ENCODE measurements at regions not wholly inside any gene's neighbourhood (a gene's known extent, or its start where the extent isn't known, plus 50 kb on each side); places are given as distances from the start of the nearest gene placed in this dataset.
A peak's percentile ranks its signal among the peaks of the same experiment; 100 is the strongest.

- H3K4me1 ChIP-seq (ENCODE audit: control insufficient read depth, insufficient read depth, low read length) = no peaks in the 10 kb centered on the region
- no peaks in the 10 kb centered on the region for H3K27me3 ChIP-seq (ENCODE audit: control insufficient read depth, insufficient read depth)
- DNase-seq (no peak), ATAC-seq (no peak)
- no peak overlapping the region for H3K4me3 ChIP-seq (ENCODE audit: low read length)
- H3K9me3 ChIP-seq (ENCODE audit: control insufficient read depth, low read length) = no peaks in the 10 kb centered on the region
- H3K27ac ChIP-seq (ENCODE audit: low read length) = no peak overlapping the region
- intact Hi-C loops (cut with DNase I) = no loop called here
- WGBS = 96% methylated on average over 10 of the region's 10 CpGs
Measured at GRCh38 chr6:165814679-165815078, 151.6 kb upstream of the PDE10A start.

GRCh38 chr6:165811512-165811911 lies 148.5 kb upstream of the PDE10A start:
- no peak for DNase-seq
- ATAC-seq = no peak
- WGBS = 91% methylated on average over 7 of the region's 7 CpGs
- intact Hi-C loops (cut with DNase I) = no loop called here
- peaks cover 2% of the 10 kb centered on the region for H3K9me3 ChIP-seq (ENCODE audit: control insufficient read depth, low read length)
- no peak overlapping the region for H3K4me3 ChIP-seq (ENCODE audit: low read length)
- H3K27ac ChIP-seq (ENCODE audit: low read length) = no peak overlapping the region
- no peaks in the 10 kb centered on the region for H3K4me1 ChIP-seq (ENCODE audit: control insufficient read depth, insufficient read depth, low read length)
- H3K27me3 ChIP-seq (ENCODE audit: control insufficient read depth, insufficient read depth) = no peaks in the 10 kb centered on the region

- H3K9me3 ChIP-seq (ENCODE audit: control insufficient read depth, low read length) = peaks cover 2% of the 10 kb centered on the region
- no peak overlapping the region for H3K4me3 ChIP-seq (ENCODE audit: low read length)
- intact Hi-C loops (cut with DNase I) = no loop called here
- ATAC-seq = no peak
- no peaks in the 10 kb centered on the region for H3K27me3 ChIP-seq (ENCODE audit: control insufficient read depth, insufficient read depth)
- no peak for DNase-seq
- H3K4me1 ChIP-seq (ENCODE audit: control insufficient read depth, insufficient read depth, low read length) = no peaks in the 10 kb centered on the region
- H3K27ac ChIP-seq (ENCODE audit: low read length) = no peak overlapping the region
- 73% methylated on average over 10 of the region's 10 CpGs for WGBS
Measured at GRCh38 chr6:165808021-165808420, 145.0 kb upstream of the PDE10A start.

- Histone ChIP-seq H3K9me3 (ENCODE audit: control insufficient read depth, low read length) (peaks cover 2% of the 10 kb centered on the region), H3K4me1 (ENCODE audit: control insufficient read depth, insufficient read depth, low read length) (no peaks in the 10 kb centered on the region), H3K4me3 (ENCODE audit: low read length) (no peak overlapping the region), H3K27ac (ENCODE audit: low read length) (peak overlapping the region; percentile 41), H3K27me3 (ENCODE audit: control insufficient read depth, insufficient read depth) (no peaks in the 10 kb centered on the region)
- ATAC-seq = peak; percentile 20 to 39
- intact Hi-C loops (cut with DNase I) = no loop called here
- DNase-seq = peak in 1 of 3 donors; percentile 65
- whole genome bisulfite sequencing = 58% methylated on average over 10 of the region's 10 CpGs
Measured at GRCh38 chr6:165807249-165807960, 144.4 kb upstream of the PDE10A start.

GRCh38 chr6:165806126-165806810 lies 143.2 kb upstream of the PDE10A start:
- no peak for DNase-seq

GRCh38 chr6:165805636-165806035 lies 142.6 kb upstream of the PDE10A start:
- DNase-seq (no peak), ATAC-seq (no peak)
- no peaks in the 10 kb centered on the region for H3K4me1 ChIP-seq (ENCODE audit: control insufficient read depth, insufficient read depth, low read length)
- intact Hi-C loops (cut with DNase I) = no loop called here
- peaks cover 2% of the 10 kb centered on the region for H3K9me3 ChIP-seq (ENCODE audit: control insufficient read depth, low read length)
- 82% methylated on average over 10 of the region's 10 CpGs for WGBS
- no peaks in the 10 kb centered on the region for H3K27me3 ChIP-seq (ENCODE audit: control insufficient read depth, insufficient read depth)
- H3K27ac ChIP-seq (ENCODE audit: low read length) = no peak overlapping the region
- H3K4me3 ChIP-seq (ENCODE audit: low read length) = no peak overlapping the region

More at GRCh38 chr6:165806126-165806810, 143.2 kb upstream of the PDE10A start:
- Histone ChIP-seq H3K27me3 (ENCODE audit: control insufficient read depth, insufficient read depth) (no peaks in the 10 kb centered on the region), H3K4me3 (ENCODE audit: low read length) (no peak overlapping the region), H3K9me3 (ENCODE audit: control insufficient read depth, low read length) (peaks cover 2% of the 10 kb centered on the region), H3K27ac (ENCODE audit: low read length) (no peak overlapping the region), H3K4me1 (ENCODE audit: control insufficient read depth, insufficient read depth, low read length) (no peaks in the 10 kb centered on the region)
- ATAC-seq = no peak
- intact Hi-C loops (cut with DNase I) = no loop called here
- whole genome bisulfite sequencing = 79% methylated on average over 14 of the region's 14 CpGs

GRCh38 chr6:165805067-165805555 lies 142.1 kb upstream of the PDE10A start:
- no peak overlapping the region for H3K27ac ChIP-seq (ENCODE audit: low read length)
- WGBS = 24% methylated on average over 39 of the region's 39 CpGs
- ATAC-seq = peak in 1 of 2 donors; percentile 15

GRCh38 chr6:165804331-165805066 lies 141.5 kb upstream of the PDE10A start:
- peaks cover 2% of the 10 kb centered on the region for H3K9me3 ChIP-seq (ENCODE audit: control insufficient read depth, low read length)
- peak overlapping the region; percentile 46 for H3K4me3 ChIP-seq (ENCODE audit: low read length)
- ATAC-seq = peak; percentile 40 to 62
- H3K27ac ChIP-seq (ENCODE audit: low read length) = no peak overlapping the region
- no peaks in the 10 kb centered on the region for H3K27me3 ChIP-seq (ENCODE audit: control insufficient read depth, insufficient read depth)
- peak in 2 of 3 donors; percentile 59 to 65 for DNase-seq
- peaks cover 2% of the 10 kb centered on the region for H3K4me1 ChIP-seq (ENCODE audit: control insufficient read depth, insufficient read depth, low read length)
- intact Hi-C loops (cut with DNase I) = no loop called here
- WGBS = 7% methylated on average over 61 of the region's 61 CpGs

More at GRCh38 chr6:165805067-165805555, 142.1 kb upstream of the PDE10A start:
- H3K4me1 ChIP-seq (ENCODE audit: control insufficient read depth, insufficient read depth, low read length) = peaks cover 2% of the 10 kb centered on the region
- H3K9me3 ChIP-seq (ENCODE audit: control insufficient read depth, low read length) = peaks cover 2% of the 10 kb centered on the region
- peak overlapping the region; percentile 46 for H3K4me3 ChIP-seq (ENCODE audit: low read length)
- intact Hi-C loops (cut with DNase I) = no loop called here
- DNase-seq = no peak
- no peaks in the 10 kb centered on the region for H3K27me3 ChIP-seq (ENCODE audit: control insufficient read depth, insufficient read depth)

- Histone ChIP-seq H3K27ac (ENCODE audit: low read length) (no peak overlapping the region), H3K4me3 (ENCODE audit: low read length) (no peak overlapping the region), H3K9me3 (ENCODE audit: control insufficient read depth, low read length) (no peaks in the 10 kb centered on the region), H3K4me1 (ENCODE audit: control insufficient read depth, insufficient read depth, low read length) (peaks cover 4% of the 10 kb centered on the region), H3K27me3 (ENCODE audit: control insufficient read depth, insufficient read depth) (no peaks in the 10 kb centered on the region)
- intact Hi-C loops (cut with DNase I) = no loop called here
- DNase-seq (no peak), ATAC-seq (no peak)
- 72% methylated on average over 10 of the region's 10 CpGs for WGBS
Measured at GRCh38 chr6:165800337-165800736, 137.3 kb upstream of the PDE10A start.

GRCh38 chr6:165799391-165800153 lies 136.5 kb upstream of the PDE10A start:
- 43% methylated on average over 8 of the region's 8 CpGs for WGBS
- ATAC-seq (peak; percentile 23 to 36), DNase-seq (peak; percentile 22 to 66 (median 60))

More at GRCh38 chr6:165799391-165800153, 136.5 kb upstream of the PDE10A start:
- H3K9me3 ChIP-seq (ENCODE audit: control insufficient read depth, low read length) = no peaks in the 10 kb centered on the region
- H3K27me3 ChIP-seq (ENCODE audit: control insufficient read depth, insufficient read depth) = no peaks in the 10 kb centered on the region
- H3K4me3 ChIP-seq (ENCODE audit: low read length) = no peak overlapping the region
- intact Hi-C loops (cut with DNase I) = no loop called here
- H3K4me1 ChIP-seq (ENCODE audit: control insufficient read depth, insufficient read depth, low read length) = peaks cover 4% of the 10 kb centered on the region
- peak overlapping the region; percentile 32 for H3K27ac ChIP-seq (ENCODE audit: low read length)

Measured in right cardiac atrium (tissue), 5 donors.